ENCODE measurements at regions not wholly inside any gene's neighbourhood (a gene's known extent, or its start where the extent isn't known, plus 50 kb on each side); places are given as distances from the start of the nearest gene placed in this dataset.
A peak's percentile ranks its signal among the peaks of the same experiment; 100 is the strongest.

DNA sequence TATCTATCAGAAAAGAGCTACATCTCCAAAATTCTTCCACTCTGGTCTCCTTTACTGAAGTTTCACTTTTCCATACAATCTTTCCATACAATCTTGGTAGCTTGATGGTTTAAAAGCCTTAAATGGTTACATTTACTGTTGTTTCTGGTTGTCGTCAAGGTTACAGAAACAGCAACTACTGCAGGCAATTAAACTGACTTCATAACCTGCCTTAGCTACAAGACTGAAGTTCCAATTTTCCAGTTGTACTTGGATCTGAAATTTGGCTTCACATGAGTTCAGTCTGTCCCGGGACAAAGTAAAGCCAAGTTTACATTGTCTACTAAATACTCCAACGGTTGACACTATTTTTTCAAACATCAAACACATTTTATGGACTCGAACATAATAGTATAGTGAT lies 326.4 kb downstream of the ANKRD50 start:
- WGBS, 2 donors = 58 to 66% methylated on average over 4 of the region's 4 CpGs
- no peak for DNase-seq
- H3K9me3 ChIP-seq = no peaks in the 10 kb centered on the region
- H3K4me3 ChIP-seq = no peak overlapping the region
- H3K27ac ChIP-seq = no peak overlapping the region
- TF ChIP-seq, protein P1, sequence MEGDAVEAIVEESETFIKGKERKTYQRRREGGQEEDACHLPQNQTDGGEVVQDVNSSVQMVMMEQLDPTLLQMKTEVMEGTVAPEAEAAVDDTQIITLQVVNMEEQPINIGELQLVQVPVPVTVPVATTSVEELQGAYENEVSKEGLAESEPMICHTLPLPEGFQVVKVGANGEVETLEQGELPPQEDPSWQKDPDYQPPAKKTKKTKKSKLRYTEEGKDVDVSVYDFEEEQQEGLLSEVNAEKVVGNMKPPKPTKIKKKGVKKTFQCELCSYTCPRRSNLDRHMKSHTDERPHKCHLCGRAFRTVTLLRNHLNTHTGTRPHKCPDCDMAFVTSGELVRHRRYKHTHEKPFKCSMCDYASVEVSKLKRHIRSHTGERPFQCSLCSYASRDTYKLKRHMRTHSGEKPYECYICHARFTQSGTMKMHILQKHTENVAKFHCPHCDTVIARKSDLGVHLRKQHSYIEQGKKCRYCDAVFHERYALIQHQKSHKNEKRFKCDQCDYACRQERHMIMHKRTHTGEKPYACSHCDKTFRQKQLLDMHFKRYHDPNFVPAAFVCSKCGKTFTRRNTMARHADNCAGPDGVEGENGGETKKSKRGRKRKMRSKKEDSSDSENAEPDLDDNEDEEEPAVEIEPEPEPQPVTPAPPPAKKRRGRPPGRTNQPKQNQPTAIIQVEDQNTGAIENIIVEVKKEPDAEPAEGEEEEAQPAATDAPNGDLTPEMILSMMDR (IDR thresholded peaks at IDR 0.05) = no peak
- H3K36me3 ChIP-seq = no peaks in the 10 kb centered on the region
- ATAC-seq = peak in 5 of 8 donors; percentile 28 to 55 (median 52)
- H3K4me1 ChIP-seq = no peaks in the 10 kb centered on the region
- H3K27me3 ChIP-seq = no peaks in the 10 kb centered on the region
- intact Hi-C loops (cut with DNase I) = no loop called here

GRCh38 chr4:124386648-124387047 lies 325.9 kb downstream of the ANKRD50 start:
- Histone ChIP-seq H3K9me3 (no peaks in the 10 kb centered on the region), H3K4me3 (no peak overlapping the region), H3K36me3 (no peaks in the 10 kb centered on the region), H3K4me1 (no peaks in the 10 kb centered on the region), H3K27ac (no peak overlapping the region), H3K27me3 (no peaks in the 10 kb centered on the region)
- 74 to 83% methylated on average over 6 of the region's 6 CpGs for WGBS, 2 donors
- ATAC-seq = peak in 2 of 8 donors; percentile 35 to 46
- TF ChIP-seq, protein P1 (IDR thresholded peaks at IDR 0.05) = no peak
- no peak for DNase-seq
- intact Hi-C loops (cut with DNase I) = no loop called here

- DNase-seq (no peak), ATAC-seq (no peak)
- H3K9me3 ChIP-seq = no peaks in the 10 kb centered on the region
- no peaks in the 10 kb centered on the region for H3K27me3 ChIP-seq
- no peak overlapping the region for H3K27ac ChIP-seq
- intact Hi-C loops (cut with DNase I) = no loop called here
- H3K4me1 ChIP-seq = no peaks in the 10 kb centered on the region
- H3K36me3 ChIP-seq = no peaks in the 10 kb centered on the region
- no peak overlapping the region for H3K4me3 ChIP-seq
- WGBS, 2 donors = 81 to 83% methylated on average over 1 of the region's 1 CpG
- TF ChIP-seq, protein P1 (IDR thresholded peaks at IDR 0.05) = no peak
Observed at GRCh38 chr4:124389591-124389990, 322.9 kb downstream of the ANKRD50 start.

GRCh38 chr4:124390861-124391260 lies 321.7 kb downstream of the ANKRD50 start:
- no peak for ATAC-seq
- TF ChIP-seq, protein P1 (IDR thresholded peaks at IDR 0.05) = no peak
- no peaks in the 10 kb centered on the region for H3K36me3 ChIP-seq
- no peak overlapping the region for H3K4me3 ChIP-seq
- no peaks in the 10 kb centered on the region for H3K27me3 ChIP-seq
- DNase-seq = no peak
- H3K9me3 ChIP-seq = no peaks in the 10 kb centered on the region
- H3K27ac ChIP-seq = no peak overlapping the region
- intact Hi-C loops (cut with DNase I) = no loop called here
- H3K4me1 ChIP-seq = no peaks in the 10 kb centered on the region
- 87 to 88% methylated on average over 4 of the region's 4 CpGs for WGBS, 2 donors

DNA sequence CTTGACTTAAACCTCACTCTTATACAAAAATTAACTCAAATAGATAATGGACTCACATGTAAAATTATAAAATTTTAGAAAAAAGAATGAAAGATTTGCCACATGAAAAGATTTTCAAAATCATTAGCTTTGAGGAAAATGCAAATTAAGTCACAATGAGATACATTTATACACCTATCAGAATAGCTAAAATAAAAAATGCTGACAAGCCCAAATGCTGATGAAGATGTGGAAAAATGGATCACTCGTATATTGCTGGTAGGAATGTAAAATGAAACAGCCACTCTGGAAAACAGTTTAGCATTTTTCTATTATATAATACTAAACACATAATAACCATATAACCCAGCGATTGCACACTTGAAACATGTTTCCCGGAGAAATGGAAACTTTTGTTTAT lies 316.2 kb downstream of the ANKRD50 start:
- H3K9me3 ChIP-seq = no peaks in the 10 kb centered on the region
- 95 to 96% methylated on average over 3 of the region's 3 CpGs for WGBS, 2 donors
- DNase-seq = no peak
- no peaks in the 10 kb centered on the region for H3K36me3 ChIP-seq
- TF ChIP-seq, protein P1 (IDR thresholded peaks at IDR 0.05) = no peak
- intact Hi-C loops (cut with DNase I) = no loop called here
- no peak overlapping the region for H3K4me3 ChIP-seq
- no peaks in the 10 kb centered on the region for H3K27me3 ChIP-seq
- no peaks in the 10 kb centered on the region for H3K4me1 ChIP-seq
- no peak overlapping the region for H3K27ac ChIP-seq
- ATAC-seq = no peak
